ENCODE measurements at regions not wholly inside any gene's neighbourhood (a gene's known extent, or its start where the extent isn't known, plus 50 kb on each side); places are given as distances from the start of the nearest gene placed in this dataset.
"Not testable (repeated sequence)": the region's sequence is repeated elsewhere in the genome, so short reads cannot be mapped to it uniquely, and the experiment has no call there.

DNA sequence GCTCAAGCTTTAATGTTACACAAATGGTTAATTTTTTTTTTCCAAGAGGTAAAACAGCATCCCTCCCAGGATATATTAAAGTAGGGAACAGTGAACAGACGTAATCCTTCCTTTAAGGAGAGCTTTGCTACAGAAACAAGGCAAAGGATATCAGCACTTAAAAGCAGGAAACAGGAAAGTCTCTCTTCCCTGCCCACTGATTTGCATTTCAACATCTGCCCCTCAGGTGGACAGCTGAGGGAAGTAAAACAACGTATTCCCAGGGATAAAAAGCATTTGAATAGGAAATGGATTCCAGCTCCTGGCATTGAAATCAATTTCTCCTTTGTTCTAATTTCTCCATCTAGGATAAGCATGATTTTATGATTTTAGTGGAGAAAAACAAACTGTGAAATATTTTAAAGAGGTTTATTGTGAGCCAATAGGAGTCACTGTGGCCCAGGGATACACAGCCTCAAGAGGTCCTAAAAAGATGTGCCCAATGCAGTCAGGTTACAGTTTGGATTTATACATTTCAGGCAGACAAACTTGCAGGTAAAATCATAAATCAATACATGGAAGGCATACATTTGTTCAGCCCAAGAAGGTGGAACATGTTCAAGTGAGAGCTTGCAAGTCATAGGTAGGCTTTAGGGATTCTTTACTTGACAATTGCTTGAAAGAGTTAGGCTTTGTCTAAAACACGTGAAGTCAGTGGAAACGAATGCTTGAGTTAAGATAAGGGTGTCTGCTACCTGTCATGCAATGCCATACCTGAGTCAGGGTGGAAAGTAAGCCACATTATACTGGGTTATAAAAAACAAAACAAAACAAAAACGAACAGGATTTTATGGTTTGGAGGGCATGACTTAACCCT, 286.2 kb upstream of the VWC2 start:
- H3K27me3 Mint-ChIP-seq = no peaks in the 10 kb centered on the region
- Histone ChIP-seq H3K36me3 (ENCODE audit: control insufficient read depth, insufficient read depth, low read length) (no peaks in the 10 kb centered on the region), H3K27me3 (ENCODE audit: control insufficient read depth, insufficient read depth, low read length) (no peaks in the 10 kb centered on the region), H3K4me1 (ENCODE audit: control insufficient read depth, insufficient read depth, low read length, poor library complexity, severe bottlenecking) (no peaks in the 10 kb centered on the region), H3K4me3 (ENCODE audit: low read depth, low read length) (no peak overlapping the region), H3K27ac (ENCODE audit: insufficient read depth, low read length, poor library complexity, severe bottlenecking) (no peak overlapping the region), H3K9me3 (ENCODE audit: control insufficient read depth in 2 of 2, low read length in 2 of 2) (no peaks in the 10 kb centered on the region)
- peaks cover 0 to 7% (median 0%) of the 10 kb centered on the region in 7 donors for H3K9me3 Mint-ChIP-seq
- H3K27ac Mint-ChIP-seq = no peak overlapping the region
- H3K4me1 Mint-ChIP-seq = no peaks in the 10 kb centered on the region
- no peak for DNase-seq
- H3K4me3 Mint-ChIP-seq = no peak overlapping the region
- ATAC-seq (ENCODE audit: low read depth in 2 of 2) = no peak
- no peaks in the 10 kb centered on the region for H3K36me3 Mint-ChIP-seq

- Mint-ChIP-seq H3K27ac (no peak overlapping the region), H3K36me3 (no peaks in the 10 kb centered on the region), H3K27me3 (no peaks in the 10 kb centered on the region), H3K4me1 (no peaks in the 10 kb centered on the region), H3K4me3 (no peak overlapping the region), H3K9me3 (peaks cover 0 to 7% (median 0%) of the 10 kb centered on the region in 7 donors)
- Histone ChIP-seq H3K36me3 (ENCODE audit: control insufficient read depth, insufficient read depth, low read length) (no peaks in the 10 kb centered on the region), H3K27ac (ENCODE audit: insufficient read depth, low read length, poor library complexity, severe bottlenecking) (no peak overlapping the region), H3K4me1 (ENCODE audit: control insufficient read depth, insufficient read depth, low read length, poor library complexity, severe bottlenecking) (no peaks in the 10 kb centered on the region), H3K27me3 (ENCODE audit: control insufficient read depth, insufficient read depth, low read length) (no peaks in the 10 kb centered on the region), H3K9me3 (ENCODE audit: control insufficient read depth in 2 of 2, low read length in 2 of 2) (no peaks in the 10 kb centered on the region), H3K4me3 (ENCODE audit: low read depth, low read length) (no peak overlapping the region)
- no peak for ATAC-seq (ENCODE audit: low read depth in 2 of 2)
- no peak for DNase-seq
Observed at GRCh38 chr7:49487830-49488140, 285.7 kb upstream of the VWC2 start.

DNA sequence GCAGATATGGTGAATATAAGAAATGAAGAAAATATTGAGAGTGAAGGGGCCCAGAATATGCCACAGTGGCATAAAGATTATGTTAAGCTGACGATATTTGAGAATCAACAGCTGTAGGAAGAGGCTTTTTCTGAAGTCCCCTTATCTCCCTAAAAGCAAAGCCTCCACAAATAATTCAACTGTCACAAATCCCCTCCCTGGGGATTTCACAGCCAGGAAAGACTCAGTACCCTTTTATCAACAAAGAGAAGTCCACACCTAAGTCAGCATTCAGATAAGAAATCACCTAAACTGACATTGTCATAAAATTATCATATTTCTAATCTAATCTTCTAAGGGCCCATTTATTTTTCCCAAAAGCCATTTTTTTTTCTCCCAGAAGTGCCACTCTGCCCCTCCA, 284.9 kb upstream of the VWC2 start:
- Mint-ChIP-seq H3K4me3 (no peak overlapping the region), H3K27ac (no peak overlapping the region), H3K36me3 (no peaks in the 10 kb centered on the region), H3K9me3 (peaks cover 0 to 7% (median 0%) of the 10 kb centered on the region in 7 donors), H3K4me1 (no peaks in the 10 kb centered on the region), H3K27me3 (no peaks in the 10 kb centered on the region)
- ATAC-seq (ENCODE audit: low read depth in 2 of 2) = no peak
- Histone ChIP-seq H3K9me3 (ENCODE audit: control insufficient read depth in 2 of 2, low read length in 2 of 2) (no peaks in the 10 kb centered on the region), H3K27ac (ENCODE audit: insufficient read depth, low read length, poor library complexity, severe bottlenecking) (no peak overlapping the region), H3K27me3 (ENCODE audit: control insufficient read depth, insufficient read depth, low read length) (no peaks in the 10 kb centered on the region), H3K4me1 (ENCODE audit: control insufficient read depth, insufficient read depth, low read length, poor library complexity, severe bottlenecking) (no peaks in the 10 kb centered on the region), H3K36me3 (ENCODE audit: control insufficient read depth, insufficient read depth, low read length) (no peaks in the 10 kb centered on the region), H3K4me3 (ENCODE audit: low read depth, low read length) (no peak overlapping the region)
- no peak for DNase-seq

- Mint-ChIP-seq H3K9me3 (peaks cover 0 to 2% (median 0%) of the 10 kb centered on the region in 7 donors), H3K27ac (no peak overlapping the region), H3K4me1 (no peaks in the 10 kb centered on the region), H3K36me3 (no peaks in the 10 kb centered on the region), H3K4me3 (no peak overlapping the region), H3K27me3 (no peaks in the 10 kb centered on the region)
- H3K4me3 ChIP-seq (ENCODE audit: low read depth, low read length) = no peak overlapping the region
- no peaks in the 10 kb centered on the region for H3K36me3 ChIP-seq (ENCODE audit: control insufficient read depth, insufficient read depth, low read length)
- H3K4me1 ChIP-seq (ENCODE audit: control insufficient read depth, insufficient read depth, low read length, poor library complexity, severe bottlenecking) = no peaks in the 10 kb centered on the region
- H3K27me3 ChIP-seq (ENCODE audit: control insufficient read depth, insufficient read depth, low read length) = no peaks in the 10 kb centered on the region
- H3K27ac ChIP-seq (ENCODE audit: insufficient read depth, low read length, poor library complexity, severe bottlenecking) = no peak overlapping the region
- DNase-seq = no peak
- H3K9me3 ChIP-seq (ENCODE audit: control insufficient read depth in 2 of 2, low read length in 2 of 2) = no peaks in the 10 kb centered on the region
- ATAC-seq (ENCODE audit: low read depth in 2 of 2) = no peak
Observed at GRCh38 chr7:49497471-49497870, 276.0 kb upstream of the VWC2 start.

- no peaks in the 10 kb centered on the region for H3K9me3 ChIP-seq (ENCODE audit: control insufficient read depth in 2 of 2, low read length in 2 of 2)
- peaks cover 0 to 2% (median 0%) of the 10 kb centered on the region in 7 donors for H3K9me3 Mint-ChIP-seq
- H3K27me3 ChIP-seq (ENCODE audit: control insufficient read depth, insufficient read depth, low read length) = no peaks in the 10 kb centered on the region
- H3K36me3 ChIP-seq (ENCODE audit: control insufficient read depth, insufficient read depth, low read length) = no peaks in the 10 kb centered on the region
- no peak overlapping the region for H3K27ac Mint-ChIP-seq
- no peak overlapping the region for H3K4me3 ChIP-seq (ENCODE audit: low read depth, low read length)
- H3K27me3 Mint-ChIP-seq = no peaks in the 10 kb centered on the region
- no peaks in the 10 kb centered on the region for H3K4me1 ChIP-seq (ENCODE audit: control insufficient read depth, insufficient read depth, low read length, poor library complexity, severe bottlenecking)
- H3K27ac ChIP-seq (ENCODE audit: insufficient read depth, low read length, poor library complexity, severe bottlenecking) = no peak overlapping the region
- no peak overlapping the region for H3K4me3 Mint-ChIP-seq
- no peaks in the 10 kb centered on the region for H3K36me3 Mint-ChIP-seq
- ATAC-seq (ENCODE audit: low read depth in 2 of 2) (no peak), DNase-seq (no peak)
- H3K4me1 Mint-ChIP-seq = no peaks in the 10 kb centered on the region
Observed at GRCh38 chr7:49500741-49501140, 272.7 kb upstream of the VWC2 start.

- not testable (repeated sequence) for H3K36me3 ChIP-seq (ENCODE audit: control insufficient read depth, insufficient read depth, low read length); H3K4me1 Mint-ChIP-seq; H3K9me3 ChIP-seq (ENCODE audit: control insufficient read depth in 2 of 2, low read length in 2 of 2); H3K27me3 Mint-ChIP-seq; H3K4me3 ChIP-seq (ENCODE audit: low read depth, low read length); H3K27me3 ChIP-seq (ENCODE audit: control insufficient read depth, insufficient read depth, low read length); H3K9me3 Mint-ChIP-seq; ATAC-seq (ENCODE audit: low read depth in 2 of 2); H3K36me3 Mint-ChIP-seq; H3K4me1 ChIP-seq (ENCODE audit: control insufficient read depth, insufficient read depth, low read length, poor library complexity, severe bottlenecking); H3K4me3 Mint-ChIP-seq; H3K27ac ChIP-seq (ENCODE audit: insufficient read depth, low read length, poor library complexity, severe bottlenecking); H3K27ac Mint-ChIP-seq; DNase-seq
Observed at GRCh38 chr7:49507206-49507605, 266.2 kb upstream of the VWC2 start.

- Histone ChIP-seq H3K4me3 (ENCODE audit: low read depth, low read length) (no peak overlapping the region), H3K27me3 (ENCODE audit: control insufficient read depth, insufficient read depth, low read length) (no peaks in the 10 kb centered on the region), H3K4me1 (ENCODE audit: control insufficient read depth, insufficient read depth, low read length, poor library complexity, severe bottlenecking) (no peaks in the 10 kb centered on the region), H3K27ac (ENCODE audit: insufficient read depth, low read length, poor library complexity, severe bottlenecking) (no peak overlapping the region), H3K9me3 (ENCODE audit: control insufficient read depth in 2 of 2, low read length in 2 of 2) (no peaks in the 10 kb centered on the region), H3K36me3 (ENCODE audit: control insufficient read depth, insufficient read depth, low read length) (no peaks in the 10 kb centered on the region)
- Mint-ChIP-seq H3K4me3 (no peak overlapping the region), H3K27me3 (no peaks in the 10 kb centered on the region), H3K4me1 (no peaks in the 10 kb centered on the region), H3K27ac (no peak overlapping the region), H3K9me3 (peaks cover 0 to 10% (median 1%) of the 10 kb centered on the region in 7 donors), H3K36me3 (no peaks in the 10 kb centered on the region)
- ATAC-seq (ENCODE audit: low read depth in 2 of 2) (no peak), DNase-seq (no peak)
Observed at GRCh38 chr7:49513911-49514310, 259.5 kb upstream of the VWC2 start.

DNA sequence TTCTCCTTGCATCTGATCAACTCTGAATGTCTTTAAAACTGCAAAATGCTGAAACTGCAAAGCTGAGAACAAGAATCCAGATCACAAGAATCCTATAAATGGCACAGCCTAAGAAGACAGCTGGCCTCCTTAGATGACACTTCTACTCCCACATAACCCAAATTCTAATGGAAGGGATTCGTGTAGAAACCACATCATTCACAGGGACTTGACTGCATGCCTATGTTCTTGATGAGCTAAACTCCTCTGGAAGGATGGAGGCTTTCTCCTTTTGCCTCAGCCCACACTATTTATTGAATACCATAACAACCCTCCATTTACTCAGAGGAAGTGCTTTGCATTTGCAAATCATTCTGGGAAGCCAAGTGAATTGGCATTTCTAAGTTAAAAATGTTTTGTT, 252.5 kb upstream of the VWC2 start:
- no peaks in the 10 kb centered on the region for H3K9me3 ChIP-seq (ENCODE audit: control insufficient read depth in 2 of 2, low read length in 2 of 2)
- no peaks in the 10 kb centered on the region for H3K36me3 ChIP-seq (ENCODE audit: control insufficient read depth, insufficient read depth, low read length)
- Mint-ChIP-seq H3K4me3 (no peak overlapping the region), H3K4me1 (no peaks in the 10 kb centered on the region), H3K9me3 (peaks cover 0 to 9% (median 2%) of the 10 kb centered on the region in 7 donors), H3K27me3 (no peaks in the 10 kb centered on the region), H3K36me3 (no peaks in the 10 kb centered on the region), H3K27ac (no peak overlapping the region)
- H3K27ac ChIP-seq (ENCODE audit: insufficient read depth, low read length, poor library complexity, severe bottlenecking) = no peak overlapping the region
- H3K4me3 ChIP-seq (ENCODE audit: low read depth, low read length) = no peak overlapping the region
- ATAC-seq (ENCODE audit: low read depth in 2 of 2) (no peak), DNase-seq (no peak)
- H3K4me1 ChIP-seq (ENCODE audit: control insufficient read depth, insufficient read depth, low read length, poor library complexity, severe bottlenecking) = no peaks in the 10 kb centered on the region
- H3K27me3 ChIP-seq (ENCODE audit: control insufficient read depth, insufficient read depth, low read length) = no peaks in the 10 kb centered on the region
